HG03565 (cell line): ENCODE measurements at regions not wholly inside any gene's neighbourhood (a gene's known extent, or its start where the extent isn't known, plus 50 kb on each side); places are given as distances from the start of the nearest gene placed in this dataset.

Experiments used
- ATAC-seq: cut with Tn5 transposase; IDR thresholded peaks from one replicate; pipeline ENCODE4 v1.9.1; 2021; ENCODE audit warnings: mild to moderate bottlenecking, moderate library complexity; ENCODE audit not compliant: unreplicated experiment

DNA sequence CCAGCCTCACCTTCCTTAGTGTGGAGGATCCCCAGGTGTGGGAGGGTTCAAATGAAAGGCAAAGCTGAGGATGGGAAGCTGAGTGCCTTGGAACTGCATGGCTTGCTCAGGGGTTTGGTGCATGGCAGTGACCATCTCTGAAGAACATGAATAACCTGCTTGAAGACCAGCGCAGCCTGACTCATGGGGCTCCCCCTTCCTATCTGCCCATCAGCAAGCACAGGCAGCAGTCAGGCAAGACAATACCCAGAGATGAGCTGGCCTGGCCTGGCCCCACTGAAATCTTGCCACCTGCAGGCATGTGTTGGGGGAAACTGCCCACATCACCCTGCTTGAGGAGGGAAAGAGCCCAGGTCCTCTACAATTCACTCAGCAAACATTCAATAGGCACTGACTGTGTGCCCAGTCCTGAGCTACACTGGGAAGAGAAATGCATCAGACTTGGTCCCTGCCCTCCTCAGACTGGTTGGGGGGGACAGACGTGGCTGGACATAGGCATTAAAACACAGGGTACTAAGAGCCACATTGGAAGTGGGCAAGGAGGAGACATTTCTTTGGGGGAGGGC, 105.0 kb upstream of the ALDH1B1 start:
- ATAC-seq, result no peak

DNA sequence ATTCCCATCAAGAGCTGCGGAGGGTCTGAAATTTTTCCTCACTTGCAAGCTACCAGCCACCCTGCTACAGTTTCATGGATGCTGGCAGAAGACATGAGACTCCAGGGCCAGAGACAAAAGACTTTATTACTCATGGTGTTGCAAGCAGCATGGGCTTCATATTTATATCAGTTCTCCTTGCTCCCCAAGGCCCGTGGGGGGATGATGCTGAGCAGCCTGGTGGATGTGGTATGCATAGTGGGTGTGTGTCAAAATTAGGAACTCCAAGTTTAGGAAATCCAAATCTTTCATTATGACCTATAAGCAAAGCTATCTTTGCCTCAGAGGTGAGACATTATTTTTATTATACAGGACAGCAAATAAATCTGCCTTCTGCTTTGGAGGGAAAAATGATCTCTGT, 105.7 kb upstream of the ALDH1B1 start:
- no peak for ATAC-seq

DNA sequence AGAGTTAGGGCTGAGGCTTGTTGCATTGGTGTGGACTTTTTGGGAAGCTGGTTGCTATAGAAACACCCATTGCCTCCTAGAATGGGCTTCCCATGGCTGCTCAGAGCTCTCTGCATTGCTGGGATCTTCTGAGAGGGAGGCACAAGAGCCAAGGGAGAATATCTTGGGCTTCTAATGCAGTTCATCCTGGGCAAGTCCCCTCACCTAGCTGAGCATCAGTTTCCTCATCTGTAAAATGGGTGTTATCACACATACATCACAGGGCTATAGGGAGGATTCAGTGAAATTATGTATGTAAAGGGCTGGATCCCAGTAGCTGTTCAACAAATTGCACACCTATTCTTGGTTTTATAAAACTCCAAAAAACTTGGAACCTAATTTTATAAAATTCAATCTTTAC, 106.1 kb upstream of the ALDH1B1 start:
- no peak for ATAC-seq

DNA sequence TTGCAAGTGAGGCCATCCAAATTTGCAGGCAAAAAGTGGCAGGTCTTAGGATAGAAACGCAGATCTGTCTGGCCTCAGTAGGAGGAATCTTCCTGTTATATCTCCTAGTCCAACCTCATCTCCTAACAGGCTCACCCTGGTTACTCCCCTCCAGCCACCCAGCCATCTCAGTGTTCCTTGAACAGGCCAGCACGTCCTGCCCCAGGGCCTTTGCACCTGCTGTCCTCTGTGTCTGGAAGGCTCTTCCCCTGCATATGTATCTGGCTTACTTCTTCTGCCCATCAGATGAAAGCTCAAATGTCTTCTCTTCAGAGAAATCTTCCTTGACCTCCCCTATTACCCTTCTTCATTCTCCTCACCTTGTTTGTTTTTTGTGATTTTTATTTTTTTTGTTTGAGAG, 107.3 kb upstream of the ALDH1B1 start:
- ATAC-seq, result no peak

DNA sequence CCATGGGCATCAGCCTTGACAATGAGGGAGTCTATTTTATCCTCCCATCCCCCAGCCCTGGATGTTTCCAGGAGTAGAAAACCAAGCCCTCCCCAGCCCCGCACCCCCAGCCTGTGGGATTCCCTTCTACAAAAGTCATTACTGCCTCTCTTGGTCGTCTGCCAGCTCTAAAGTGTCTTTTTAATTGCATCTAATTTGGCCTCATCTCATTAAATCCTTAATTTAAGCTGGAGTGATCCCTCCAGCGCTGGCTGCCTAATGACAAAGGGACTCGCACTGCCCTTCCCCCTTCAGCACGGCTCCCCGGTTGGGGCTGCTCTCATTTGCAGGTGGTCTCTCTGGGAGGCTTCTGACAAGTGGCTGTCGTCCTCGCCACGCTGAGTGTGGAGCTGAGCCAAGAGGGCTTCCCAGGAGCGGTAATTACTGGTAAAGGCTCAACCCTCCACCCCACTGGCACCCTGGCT, 107.9 kb upstream of the ALDH1B1 start:
- no peak for ATAC-seq

DNA sequence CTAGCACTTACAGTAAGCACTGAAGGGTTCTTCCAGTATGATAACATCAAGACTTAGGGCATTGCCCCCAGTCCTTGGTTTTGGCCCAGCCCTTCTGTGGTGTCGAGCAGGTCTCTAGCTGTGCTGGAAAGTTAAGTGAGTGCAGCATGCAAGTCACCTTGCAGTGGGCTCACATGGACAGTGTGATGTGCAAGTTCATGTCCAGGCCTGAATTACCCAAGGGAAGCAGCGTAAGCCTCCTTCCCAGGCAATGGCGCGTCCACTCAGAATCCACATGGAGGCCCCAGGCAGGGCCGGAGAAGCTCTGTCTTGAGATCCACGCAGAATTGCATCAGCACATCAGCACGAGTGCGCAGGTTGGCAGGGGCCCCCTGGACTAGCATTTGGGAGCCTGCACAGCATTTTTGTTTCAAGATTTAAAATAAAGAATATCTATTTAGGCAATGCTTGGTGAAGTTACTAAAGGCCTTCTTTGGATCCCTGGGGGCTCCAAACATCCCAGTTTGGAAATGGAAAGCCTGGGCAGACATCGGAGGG, 108.4 kb upstream of the ALDH1B1 start:
- no peak for ATAC-seq

DNA sequence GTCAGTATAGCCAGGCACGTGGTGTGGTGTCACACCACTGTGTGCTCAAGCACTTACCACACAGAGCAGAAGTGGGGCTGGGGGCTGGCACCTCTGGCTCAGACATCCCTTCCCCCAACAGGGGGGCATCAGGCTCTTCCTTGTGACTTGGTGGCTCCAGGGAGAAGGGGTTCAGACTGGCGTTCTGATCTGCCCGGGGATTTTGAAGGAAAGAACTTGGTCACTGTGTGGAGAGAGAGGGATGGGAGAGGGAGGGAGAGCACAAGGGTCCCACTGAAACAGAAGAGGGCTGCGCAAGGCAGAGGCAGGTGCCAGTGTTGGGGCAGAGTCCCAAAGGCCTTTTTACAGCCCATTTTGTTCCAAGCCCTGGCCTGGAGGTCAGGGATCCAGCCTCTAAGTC, 109.7 kb upstream of the ALDH1B1 start:
- no peak for ATAC-seq

DNA sequence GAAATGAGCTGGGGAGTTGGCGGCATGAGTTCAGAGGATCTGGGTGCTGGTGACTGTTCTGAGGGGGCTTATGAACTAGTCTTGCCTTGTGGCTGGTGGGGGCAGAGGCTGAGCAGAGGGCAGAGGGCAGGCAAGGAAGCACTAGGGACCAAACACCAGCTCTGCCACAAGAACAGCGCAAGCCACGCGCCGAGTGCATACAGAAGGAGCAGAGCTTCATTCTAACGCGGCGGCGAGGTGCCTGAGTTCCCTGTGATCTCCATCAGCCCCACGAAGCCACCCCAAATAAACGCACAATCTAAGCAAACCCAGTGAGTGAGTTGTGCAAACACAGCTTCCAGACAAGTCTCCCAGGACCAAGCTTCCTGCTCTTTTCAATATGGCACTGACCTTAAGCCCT, 110.6 kb upstream of the ALDH1B1 start:
- ATAC-seq, result no peak

DNA sequence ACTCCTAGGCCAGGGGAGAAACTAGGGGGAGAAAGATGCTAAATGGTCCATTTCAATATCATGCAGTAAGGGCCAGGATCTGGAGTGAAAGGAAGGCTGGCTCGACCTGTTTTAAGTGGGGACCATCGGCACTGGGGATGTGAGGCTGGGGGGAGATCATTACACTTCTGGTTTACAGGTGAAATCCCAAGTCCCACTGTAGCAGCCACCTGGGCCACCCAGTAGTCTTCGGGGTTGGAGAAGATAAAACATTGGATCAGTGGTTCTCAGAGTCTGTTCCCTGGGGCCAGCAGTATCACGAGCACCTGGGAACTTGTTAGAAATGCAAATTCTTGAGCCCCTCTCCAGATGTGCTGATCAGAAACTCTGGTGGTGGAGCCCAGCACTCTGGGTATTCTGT, 111.3 kb upstream of the ALDH1B1 start:
- no peak for ATAC-seq

DNA sequence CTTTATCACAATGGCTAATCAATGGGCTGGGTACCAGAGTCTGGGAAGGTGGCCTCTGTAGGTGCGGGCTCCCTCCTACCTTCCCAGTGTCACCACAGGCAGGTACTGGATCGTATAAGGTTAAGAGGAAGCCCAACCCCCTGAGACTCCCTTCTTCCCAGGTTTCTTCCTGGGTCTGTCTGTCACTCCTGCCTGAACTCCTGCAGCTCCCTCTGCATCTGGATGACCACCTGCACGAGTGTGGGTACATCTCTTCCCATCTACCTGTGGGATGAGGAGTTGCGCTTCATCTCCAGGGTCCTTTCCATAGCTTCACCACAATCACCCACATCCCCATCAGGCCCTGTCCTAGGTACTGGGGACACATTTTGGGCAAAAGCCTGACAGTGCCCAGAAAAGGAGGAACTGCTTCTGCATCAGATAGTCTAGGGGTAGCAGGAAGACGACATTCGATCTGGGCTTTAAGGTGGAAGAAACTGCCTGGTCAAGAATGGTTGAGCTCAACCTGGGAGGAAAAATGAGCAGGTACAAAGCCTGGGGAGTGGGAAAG, 112.2 kb upstream of the ALDH1B1 start:
- no peak for ATAC-seq

DNA sequence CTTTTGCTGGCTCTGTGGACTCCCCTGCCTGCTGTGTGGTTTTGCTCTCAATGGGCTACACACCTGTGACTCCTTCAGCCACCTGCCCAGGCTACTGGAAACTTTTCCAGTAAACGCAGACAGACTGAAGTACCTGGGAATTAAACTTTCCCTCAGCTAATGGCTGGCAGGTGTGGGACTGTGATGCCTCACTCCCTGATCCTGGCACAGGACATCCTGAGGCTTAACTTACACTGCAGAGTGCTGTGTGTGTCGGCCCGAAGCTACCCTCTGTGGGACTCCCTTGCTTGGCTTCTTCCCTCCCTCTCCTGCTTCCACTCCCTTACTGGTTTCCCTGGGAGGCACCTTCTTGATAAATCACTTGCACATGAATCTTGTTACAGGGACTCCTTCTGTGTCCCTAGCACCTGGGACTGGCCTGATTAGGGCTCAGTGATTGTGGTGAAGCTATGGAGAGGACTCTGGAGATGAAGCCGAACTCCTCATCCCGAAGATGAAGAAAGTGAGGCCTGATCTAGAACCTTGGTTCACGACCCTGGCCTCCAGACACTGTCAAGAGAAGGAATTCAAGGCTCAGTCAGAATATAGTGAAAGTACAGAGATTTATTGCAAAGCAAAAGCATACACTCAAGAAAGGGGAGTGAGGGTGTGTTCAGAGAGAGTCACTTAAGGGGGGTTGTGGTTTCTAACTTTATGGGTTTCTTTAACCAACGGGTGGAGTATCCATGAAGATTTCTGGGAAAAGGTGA, 113.4 kb upstream of the ALDH1B1 start:
- ATAC-seq, result no peak

DNA sequence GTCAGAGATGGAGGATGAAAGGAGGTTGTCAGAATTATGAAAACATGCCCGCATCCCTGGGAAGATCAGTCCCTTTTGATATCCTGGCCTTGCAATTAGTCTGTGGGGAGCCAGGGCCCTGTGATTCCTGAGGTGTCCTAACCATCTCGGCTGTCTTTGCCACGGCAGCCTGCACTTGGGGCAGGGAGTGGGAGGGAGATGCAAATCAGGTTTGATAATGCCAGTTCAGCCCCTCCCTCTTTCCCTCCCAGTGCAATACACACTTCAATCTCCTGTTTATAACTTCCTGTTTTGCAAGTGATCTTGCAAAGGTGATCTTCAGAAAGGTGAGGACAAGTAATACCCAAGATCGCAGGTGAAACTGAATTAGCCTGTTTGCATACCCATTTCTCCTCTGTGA, 114.0 kb upstream of the ALDH1B1 start:
- no peak for ATAC-seq

DNA sequence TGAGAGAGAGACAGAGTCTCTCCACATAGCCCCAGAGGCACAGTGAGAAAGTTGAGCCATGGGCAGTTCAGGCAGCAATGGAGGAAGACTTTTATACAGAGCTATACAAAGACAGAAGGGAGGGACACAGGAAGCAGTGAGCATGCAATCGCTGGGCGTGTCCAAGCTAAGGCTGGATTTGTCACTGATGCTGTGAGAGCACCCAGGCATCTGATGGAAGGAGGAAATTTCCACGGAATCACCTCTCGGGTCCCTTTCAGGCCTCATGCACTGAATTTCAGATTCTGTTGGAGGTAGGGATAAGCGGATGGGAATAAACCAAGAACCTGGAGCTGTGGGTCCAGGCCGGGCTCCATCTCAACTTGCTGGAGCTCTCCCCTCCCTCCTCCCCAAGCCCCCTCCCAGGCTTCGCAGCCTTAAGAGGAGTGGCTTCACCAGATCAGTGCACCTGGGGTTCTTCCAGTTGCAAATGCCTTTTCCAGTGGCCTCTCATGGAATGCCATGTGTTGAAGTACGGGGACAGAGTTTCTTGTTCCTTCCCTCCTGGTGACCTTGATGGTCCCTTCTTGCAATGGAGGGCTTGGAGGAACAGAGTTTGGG, 114.8 kb upstream of the ALDH1B1 start:
- ATAC-seq, result no peak

DNA sequence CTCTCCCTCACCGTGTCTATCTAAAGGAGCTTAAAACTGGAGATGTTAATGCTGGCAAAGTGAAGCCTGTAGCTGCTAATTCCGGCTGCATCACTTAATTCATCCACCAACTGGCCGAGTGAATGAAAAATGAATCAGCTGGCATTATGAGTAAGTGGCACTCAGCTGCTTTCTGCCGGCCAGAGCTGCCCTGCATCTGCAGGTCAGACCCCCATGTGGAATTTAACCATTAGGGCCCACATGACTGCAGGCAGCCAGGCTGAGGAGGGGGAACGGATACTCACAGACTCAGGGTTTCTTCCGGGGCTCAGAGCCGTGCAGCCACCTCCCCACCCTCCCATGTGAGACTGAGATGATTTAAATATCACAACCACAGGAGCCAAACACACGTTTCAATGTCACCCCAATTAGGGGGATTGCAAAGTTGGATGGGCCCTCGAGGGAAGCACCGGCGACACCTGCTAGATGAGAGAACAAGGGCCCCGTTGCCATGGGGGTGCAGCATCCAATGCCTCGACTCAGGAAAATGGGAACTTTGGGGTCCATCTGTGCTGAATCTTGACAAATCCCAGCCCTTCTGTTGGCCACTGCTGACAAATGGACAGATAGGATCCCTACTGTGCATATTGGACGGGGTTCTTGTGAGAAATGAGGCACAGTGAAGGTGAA, 115.6 kb upstream of the ALDH1B1 start:
- ATAC-seq, result no peak

DNA sequence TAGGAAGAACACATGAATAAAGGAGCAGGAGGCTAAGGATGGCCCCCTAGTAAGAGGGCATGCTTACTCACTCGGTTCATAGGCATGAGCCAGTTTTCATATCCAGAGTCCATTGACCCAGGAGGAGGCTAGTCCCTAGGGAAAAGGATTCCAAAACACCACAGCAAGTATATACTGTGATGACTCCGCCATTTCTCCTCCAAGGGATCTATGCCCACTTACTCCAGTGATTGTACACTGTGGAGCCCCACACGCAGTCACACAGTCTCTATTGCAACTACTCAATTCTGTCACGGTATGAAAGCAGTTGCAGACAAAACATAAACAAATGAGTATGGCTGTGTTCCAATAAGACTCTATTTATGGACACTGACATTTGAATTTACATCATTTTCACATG, 117.7 kb upstream of the ALDH1B1 start:
- ATAC-seq, result no peak

DNA sequence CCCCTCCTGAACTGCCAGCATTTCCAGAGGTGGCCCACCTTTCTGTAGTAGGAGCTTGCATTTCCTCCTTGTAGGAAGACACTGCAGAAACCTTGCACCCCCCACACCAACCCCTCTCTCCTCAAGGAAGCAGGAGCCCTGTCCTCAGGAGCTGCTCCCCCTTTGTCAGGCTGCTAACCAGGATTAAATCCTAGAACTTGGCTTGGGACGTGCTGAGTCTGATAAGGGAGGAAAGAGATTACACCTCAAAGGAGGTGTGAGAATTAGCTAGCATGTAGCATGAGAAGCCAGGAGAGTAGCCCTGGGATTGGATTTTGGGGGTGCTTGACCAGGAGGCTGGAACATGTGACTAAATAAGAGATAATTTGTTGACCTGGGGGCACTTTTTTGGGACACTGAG, 119.8 kb upstream of the ALDH1B1 start:
- no peak for ATAC-seq

DNA sequence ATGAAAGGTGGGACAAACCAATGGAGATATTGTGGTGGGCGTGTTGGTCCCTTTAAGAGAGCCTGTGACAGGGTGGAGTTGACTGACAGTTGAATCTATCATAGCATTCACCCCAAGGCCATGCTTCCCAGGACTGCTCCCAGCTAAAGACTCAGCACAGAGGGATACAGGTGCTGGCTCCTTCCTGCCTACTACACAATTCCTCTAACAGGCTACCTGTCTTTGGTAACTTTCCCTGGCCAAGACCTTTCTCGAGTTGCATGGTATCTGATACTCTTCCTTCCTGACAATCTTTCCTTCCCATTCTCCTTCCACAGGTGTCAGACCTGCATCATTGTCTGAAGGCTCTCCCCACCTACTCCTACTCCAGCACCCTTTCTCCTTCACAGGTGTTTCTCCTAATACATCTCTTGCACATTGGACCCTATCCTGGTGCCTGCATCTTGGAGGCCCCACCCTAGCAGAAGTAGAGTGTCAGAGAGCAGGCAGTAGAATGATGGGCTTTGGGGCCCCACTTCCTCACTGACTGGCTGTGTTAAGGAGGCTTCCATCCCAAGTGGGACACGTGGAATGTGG, 120.7 kb upstream of the ALDH1B1 start:
- ATAC-seq, result no peak

DNA sequence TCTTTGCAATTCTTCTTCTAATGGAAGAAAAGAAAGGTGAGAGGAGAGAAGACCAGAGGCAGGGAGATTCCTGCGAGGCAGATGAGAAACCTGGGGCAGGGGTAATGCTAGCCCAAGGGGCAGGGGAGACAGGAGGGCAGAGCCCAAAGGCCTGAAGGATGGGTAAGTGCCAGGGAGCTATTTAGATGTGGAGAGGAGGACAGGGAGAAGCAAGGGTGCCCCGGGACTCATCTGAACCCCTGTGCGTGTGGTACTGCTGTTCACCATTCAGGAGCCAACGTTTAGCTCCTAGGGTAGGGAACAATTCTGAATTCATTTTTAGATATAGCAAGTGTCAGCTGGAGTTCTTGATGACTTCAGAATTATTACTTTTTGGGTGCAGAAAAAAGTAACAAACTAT, 122.7 kb upstream of the ALDH1B1 start:
- no peak for ATAC-seq

DNA sequence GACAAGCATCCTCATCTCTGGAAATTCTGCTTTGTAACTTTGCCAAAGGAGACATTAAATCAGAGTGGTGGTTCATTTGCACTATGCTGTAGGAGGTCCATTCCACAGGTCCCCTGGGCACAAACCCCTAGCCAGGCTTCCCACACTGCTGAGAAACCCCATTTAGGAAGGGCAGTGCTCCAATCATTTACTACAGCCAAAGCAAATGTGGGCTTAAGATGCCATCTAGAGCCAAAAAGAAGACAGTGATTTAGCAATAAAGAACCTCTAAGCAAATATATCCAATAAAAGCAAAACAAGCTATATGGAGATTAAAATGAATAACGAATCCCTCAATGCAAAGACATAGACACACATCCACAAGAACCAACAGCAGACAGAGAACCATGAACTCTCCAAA, 129.0 kb upstream of the ALDH1B1 start:
- no peak for ATAC-seq

DNA sequence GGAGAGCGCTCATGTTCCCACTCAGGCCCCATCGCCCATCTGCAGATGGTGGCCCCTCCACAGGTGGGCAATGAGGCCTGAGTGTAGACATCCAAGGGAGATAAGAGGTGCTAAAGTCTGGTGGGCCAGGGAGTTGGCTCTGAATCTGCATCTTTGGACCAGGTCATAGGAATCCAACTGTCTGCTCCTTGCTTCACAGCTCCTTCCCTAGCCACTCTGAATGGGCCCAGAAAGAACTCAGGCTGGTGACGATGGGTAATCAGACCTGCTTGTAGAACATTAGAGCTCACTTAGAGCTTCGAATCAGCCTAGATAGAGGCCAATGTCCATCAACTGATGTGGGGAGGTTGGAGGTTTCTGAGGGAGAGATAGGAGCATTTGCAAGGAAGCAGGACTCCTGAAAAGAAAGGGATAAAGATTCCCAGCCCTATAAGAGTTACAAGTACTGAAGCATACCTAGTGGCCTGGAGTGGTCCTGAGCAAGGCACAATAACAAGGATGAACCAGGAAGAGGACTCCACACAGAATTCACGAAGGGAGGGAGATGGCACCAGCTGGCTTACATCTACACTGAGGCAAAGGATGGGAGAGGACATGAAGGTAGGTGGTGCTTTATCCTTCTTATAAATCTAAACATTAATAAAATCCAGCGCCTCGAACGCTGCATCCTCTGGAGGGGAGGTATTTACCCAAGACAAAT, 132.8 kb upstream of the ALDH1B1 start:
- ATAC-seq, result no peak
